IMR-90 (cell line): ENCODE measurements at regions not wholly inside any gene's neighbourhood (a gene's known extent, or its start where the extent isn't known, plus 50 kb on each side); places are given as distances from the start of the nearest gene placed in this dataset.

Source experiments
- ATAC-seq: fragments of 200-7000 bp; cut with Tn5 transposase; 2 replicates; pipeline ENCODE4 v1.9.1; 2020; ENCODE audit warnings: low read depth, mild to moderate bottlenecking, moderate library complexity
- BruUV-seq: library from RNA; stranded (reverse); fragments of 400-500 nt; replicated peaks from 2 replicates; lab custom pipeline; 2021; lab: Mats Ljungman, UMichigan
- CTCF ChIA-PET: fragments of 300-600 bp; formaldehyde crosslinking; extraction: SDS; loops from one replicate; lab custom pipeline; 2021; ENCODE audit warnings: antibody characterized with exemption; lab: Yijun Ruan, JAX
- POLR2A ChIA-PET: fragments of 300-600 bp; sonication (Branson Sonifier 250); formaldehyde crosslinking; loops from one replicate; lab custom pipeline; 2022; ENCODE audit warnings: antibody characterized with exemption; ENCODE audit not compliant: unreplicated experiment; lab: Charles Lee
- DNase-seq: peaks from one replicate; pipeline ENCODE4 v3.0.0; 2013
- H2AFZ ChIP-seq: replicated peaks from 2 replicates; pipeline ENCODE3; 2013; ENCODE audit warnings: low read length, mild to moderate bottlenecking; ENCODE audit not compliant: poor library complexity
- H2AK5ac ChIP-seq: 2 replicates; pipeline ENCODE4 v1.6.1; 2013; ENCODE audit warnings: low read depth, low read length, inconsistent platforms
- H2AK9ac ChIP-seq: replicated peaks from 2 replicates; pipeline ENCODE3; 2013; ENCODE audit warnings: mild to moderate bottlenecking, low read depth, low read length, moderate library complexity; ENCODE audit not compliant: poor library complexity
- H2BK120ac ChIP-seq: 2 replicates; pipeline ENCODE4 v1.6.1; 2013; ENCODE audit warnings: low read depth, low read length, inconsistent platforms
- H2BK15ac ChIP-seq: 3 replicates; pipeline ENCODE4 v1.6.1; 2013; ENCODE audit warnings: low read depth, low read length, inconsistent platforms
- H2BK20ac ChIP-seq: 2 replicates; pipeline ENCODE4 v1.6.1; 2013; ENCODE audit warnings: low read depth, mild to moderate bottlenecking, inconsistent platforms, low read length, moderate library complexity
- H2BK5ac ChIP-seq: 2 replicates; pipeline ENCODE4 v1.6.1; 2013; ENCODE audit warnings: mild to moderate bottlenecking, low read depth, low read length, inconsistent platforms; ENCODE audit not compliant: poor library complexity, severe bottlenecking
- H3K14ac ChIP-seq: replicated peaks from 2 replicates; pipeline ENCODE4 v1.6.1; 2013; ENCODE audit warnings: low read depth, low read length, inconsistent platforms
- H3K18ac ChIP-seq: 2 replicates; pipeline ENCODE4 v1.6.1; 2013; ENCODE audit warnings: low read depth, low read length, control low read depth
- H3K23ac ChIP-seq: 2 replicates; pipeline ENCODE4 v1.6.1; 2013; ENCODE audit warnings: low read depth, low read length, inconsistent platforms
- H3K27ac ChIP-seq: 2 replicates; pipeline ENCODE4 v1.5.1; 2013; ENCODE audit warnings: mild to moderate bottlenecking, control low read depth, low read length; ENCODE audit not compliant: insufficient read depth
- H3K27me3 ChIP-seq: 2 replicates; pipeline ENCODE4 v1.6.1; 2013; ENCODE audit warnings: low read length; ENCODE audit not compliant: control insufficient read depth, insufficient read depth
- H3K36me3 ChIP-seq: 2 replicates; pipeline ENCODE4 v1.6.1; 2013; ENCODE audit warnings: low read length, mixed read lengths; ENCODE audit not compliant: control insufficient read depth, insufficient read depth
- H3K4ac ChIP-seq: 2 replicates; pipeline ENCODE4 v1.6.1; 2013; ENCODE audit warnings: low read depth, low read length, inconsistent platforms
- H3K4me1 ChIP-seq: 2 replicates; pipeline ENCODE4 v1.6.1; 2013; ENCODE audit warnings: low read length, mixed read lengths; ENCODE audit not compliant: control insufficient read depth, insufficient read depth
- H3K4me2 ChIP-seq: 2 replicates; pipeline ENCODE4 v1.6.1; 2013; ENCODE audit warnings: low read depth, mild to moderate bottlenecking, control low read depth, low read length, moderate library complexity
- H3K4me3 ChIP-seq: 2 replicates; pipeline ENCODE4 v1.5.1; 2013; ENCODE audit warnings: low read depth, mild to moderate bottlenecking, control low read depth, low read length, moderate library complexity; ENCODE audit not compliant: insufficient read depth
- H3K56ac ChIP-seq: 2 replicates; pipeline ENCODE4 v1.6.1; 2013; ENCODE audit warnings: low read length, inconsistent platforms; ENCODE audit not compliant: insufficient read depth; ENCODE audit errors: extremely low read depth
- H3K79me1 ChIP-seq, 2 experiments: 2 replicates each; pipeline ENCODE4 v1.6.1; 2013; ENCODE audit warnings: low read length in 2 of 2, inconsistent platforms in 1 of 2, low read depth in 1 of 2
- H3K9ac ChIP-seq: 2 replicates; pipeline ENCODE4 v1.6.1; 2013; ENCODE audit warnings: low read depth, low read length, control low read depth
- H3K9me1 ChIP-seq: 2 replicates; pipeline ENCODE4 v1.6.1; 2013; ENCODE audit warnings: low read length, inconsistent platforms; ENCODE audit not compliant: insufficient read depth
- H3K9me3 ChIP-seq: 2 replicates; pipeline ENCODE4 v1.6.1; 2013; ENCODE audit warnings: low read length; ENCODE audit not compliant: control insufficient read depth, insufficient read depth
- H4K20me1 ChIP-seq: 2 replicates; pipeline ENCODE4 v1.6.1; 2013; ENCODE audit warnings: low read length, inconsistent platforms; ENCODE audit not compliant: insufficient read depth
- H4K5ac ChIP-seq: 2 replicates; pipeline ENCODE4 v1.6.1; 2013; ENCODE audit warnings: mild to moderate bottlenecking, low read depth, low read length, control low read depth
- H4K8ac ChIP-seq, 2 experiments: 2 replicates each; pipeline ENCODE4 v1.6.1; 2013; ENCODE audit warnings: low read depth in 2 of 2, low read length in 2 of 2, control low read depth in 1 of 2, inconsistent platforms in 1 of 2
- H4K91ac ChIP-seq: 2 replicates; pipeline ENCODE4 v1.6.1; 2013; ENCODE audit warnings: low read depth, low read length, inconsistent platforms; ENCODE audit not compliant: insufficient read depth
- BHLHE40 ChIP-seq: fragments of 150-350 bp; IDR thresholded peaks from 2 replicates; pipeline ENCODE4 v1.6.1; 2016; ENCODE audit warnings: mild to moderate bottlenecking, low read depth, low read length
- CEBPB ChIP-seq: IDR thresholded peaks from 2 replicates; pipeline ENCODE4 v1.6.1; 2012; ENCODE audit warnings: low read depth, low read length, improper control_type of control experiment
- FOS ChIP-seq: fragments of 150-350 bp; IDR thresholded peaks from 2 replicates; pipeline ENCODE4 v1.6.1; 2016; ENCODE audit warnings: low read depth, low read length
- MAZ ChIP-seq: IDR thresholded peaks from 2 replicates; pipeline ENCODE4 v1.6.1; 2012; ENCODE audit warnings: low read depth, mild to moderate bottlenecking, low read length, improper control_type of control experiment, moderate library complexity, borderline replicate concordance
- RAD21 ChIP-seq: IDR thresholded peaks from 2 replicates; pipeline ENCODE4 v1.6.1; 2012; ENCODE audit warnings: low read length, improper control_type of control experiment
- RCOR1 ChIP-seq: IDR thresholded peaks from 2 replicates; pipeline ENCODE4 v1.6.1; 2012; ENCODE audit warnings: mild to moderate bottlenecking, low read length, improper control_type of control experiment; ENCODE audit not compliant: insufficient replicate concordance
- SMC3 ChIP-seq: fragments of 150-350 bp; IDR thresholded peaks from 2 replicates; pipeline ENCODE4 v1.6.1; 2016; ENCODE audit warnings: low read depth, mild to moderate bottlenecking, antibody characterized with exemption, low read length, moderate library complexity
- WGBS, 2 experiments: methylation state at CpG; one replicate each; pipeline versions ENCODE4 v1.1.5 to v1.1.7; 2013; ENCODE audit warnings: missing lambda C conversion rate in 2 of 2; ENCODE audit not compliant: insufficient read length in 1 of 2; ENCODE audit errors: extremely low coverage in 2 of 2; 5-methylcytosine and 5-hydroxymethylcytosine counted together
- dilution Hi-C: fragments of 300-500 bp; cut with HindIII; formaldehyde crosslinking; loops from one replicate; pipeline ENCODE4 v1.14.3; 2018; ENCODE audit warnings: low sequenced_read_pairs; ENCODE audit not compliant: unreplicated experiment
- in situ Hi-C: fragments of 300-500 bp; cut with MboI; formaldehyde crosslinking; loops from 3 replicates; pipeline ENCODE4 v1.14.3; 2019; ENCODE audit warnings: low sequenced_read_pairs, inconsistent platforms, mixed read lengths
- intact Hi-C: fragments of 100-400 bp; cut with micrococcal nuclease; formaldehyde crosslinking; loops from 2 replicates; pipeline ENCODE4 v1.10.0; 2022
- TF ChIP-seq, protein P1 (sequence below): fragments of 150-350 bp; IDR thresholded peaks from 2 replicates; pipeline ENCODE4 v1.6.1; 2017; ENCODE audit warnings: mild to moderate bottlenecking, antibody characterized with exemption, low read length, low read depth
- TF ChIP-seq, protein P2 (sequence below): conservative IDR thresholded peaks from 2 replicates; pipeline ENCODE4 v1.5.1; 2012; ENCODE audit warnings: mild to moderate bottlenecking, low read depth, low read length, improper control_type of control experiment

DNA sequence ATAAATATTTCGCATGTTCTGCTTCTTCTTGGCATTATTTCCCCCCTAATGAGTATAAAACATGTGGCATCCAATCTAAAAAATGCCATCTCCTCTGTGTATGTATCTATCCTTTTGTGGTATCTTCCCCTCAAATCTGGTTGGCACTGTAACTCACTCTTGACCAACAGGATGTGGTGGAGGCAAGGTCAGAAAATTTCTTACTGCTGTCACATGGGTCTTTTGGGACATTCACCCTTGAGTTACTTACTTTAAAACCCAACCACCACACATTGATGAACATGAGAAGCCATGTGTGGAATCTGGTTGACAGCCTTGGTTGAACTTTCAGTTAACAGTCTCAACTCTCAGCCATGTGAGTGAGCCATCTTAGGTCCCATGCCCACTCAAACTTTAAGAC is 516.9 kb downstream of the SLC16A7 start:
- no TSS peak for BruUV-seq
- no peak overlapping the region for H3K9ac ChIP-seq
- no peak overlapping the region for H2BK15ac ChIP-seq
- no peak overlapping the region for H2AK9ac ChIP-seq
- H2BK120ac ChIP-seq = no peak overlapping the region
- H4K91ac ChIP-seq = no peak overlapping the region
- TF ChIP-seq, protein P1, sequence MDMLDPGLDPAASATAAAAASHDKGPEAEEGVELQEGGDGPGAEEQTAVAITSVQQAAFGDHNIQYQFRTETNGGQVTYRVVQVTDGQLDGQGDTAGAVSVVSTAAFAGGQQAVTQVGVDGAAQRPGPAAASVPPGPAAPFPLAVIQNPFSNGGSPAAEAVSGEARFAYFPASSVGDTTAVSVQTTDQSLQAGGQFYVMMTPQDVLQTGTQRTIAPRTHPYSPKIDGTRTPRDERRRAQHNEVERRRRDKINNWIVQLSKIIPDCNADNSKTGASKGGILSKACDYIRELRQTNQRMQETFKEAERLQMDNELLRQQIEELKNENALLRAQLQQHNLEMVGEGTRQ = no peak
- TF ChIP-seq BHLHE40 = no peak
- no peak for TF ChIP-seq CEBPB
- no peak for TF ChIP-seq SMC3
- TF ChIP-seq FOS = no peak
- no peak for TF ChIP-seq RCOR1
- no peak for TF ChIP-seq MAZ
- no peak for TF ChIP-seq RAD21
- TF ChIP-seq, protein P2, sequence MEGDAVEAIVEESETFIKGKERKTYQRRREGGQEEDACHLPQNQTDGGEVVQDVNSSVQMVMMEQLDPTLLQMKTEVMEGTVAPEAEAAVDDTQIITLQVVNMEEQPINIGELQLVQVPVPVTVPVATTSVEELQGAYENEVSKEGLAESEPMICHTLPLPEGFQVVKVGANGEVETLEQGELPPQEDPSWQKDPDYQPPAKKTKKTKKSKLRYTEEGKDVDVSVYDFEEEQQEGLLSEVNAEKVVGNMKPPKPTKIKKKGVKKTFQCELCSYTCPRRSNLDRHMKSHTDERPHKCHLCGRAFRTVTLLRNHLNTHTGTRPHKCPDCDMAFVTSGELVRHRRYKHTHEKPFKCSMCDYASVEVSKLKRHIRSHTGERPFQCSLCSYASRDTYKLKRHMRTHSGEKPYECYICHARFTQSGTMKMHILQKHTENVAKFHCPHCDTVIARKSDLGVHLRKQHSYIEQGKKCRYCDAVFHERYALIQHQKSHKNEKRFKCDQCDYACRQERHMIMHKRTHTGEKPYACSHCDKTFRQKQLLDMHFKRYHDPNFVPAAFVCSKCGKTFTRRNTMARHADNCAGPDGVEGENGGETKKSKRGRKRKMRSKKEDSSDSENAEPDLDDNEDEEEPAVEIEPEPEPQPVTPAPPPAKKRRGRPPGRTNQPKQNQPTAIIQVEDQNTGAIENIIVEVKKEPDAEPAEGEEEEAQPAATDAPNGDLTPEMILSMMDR = no peak
- H3K9me3 ChIP-seq = peaks cover 4% of the 10 kb centered on the region; the same call in 1 of the 2 replicates
- no peaks in the 10 kb centered on the region for H3K79me1 ChIP-seq
- H3K56ac ChIP-seq = no peak overlapping the region
- no peak overlapping the region for H3K4me2 ChIP-seq
- ATAC-seq (no peak), DNase-seq (no peak)
- H2AK5ac ChIP-seq = no peak overlapping the region
- no peak overlapping the region for H2AFZ ChIP-seq
- no peak overlapping the region for H3K4ac ChIP-seq
- no peaks in the 10 kb centered on the region for H3K27me3 ChIP-seq
- H4K20me1 ChIP-seq = no peaks in the 10 kb centered on the region
- ChIA-PET POLR2A (no interaction called here), CTCF (no interaction called here)
- in situ Hi-C loops (loop anchor here (25.0 kb wide), 1 partner anchor 375 kb away; no protein-coding TSS in a partner anchor), intact Hi-C loops (no loop called here), dilution Hi-C loops (no loop called here)
- no peak overlapping the region for H2BK20ac ChIP-seq
- no peak overlapping the region for H3K27ac ChIP-seq
- H4K5ac ChIP-seq = no peak overlapping the region
- no peaks in the 10 kb centered on the region for H3K36me3 ChIP-seq
- H3K4me1 ChIP-seq = no peaks in the 10 kb centered on the region
- no CpG with 5 or more reads among the region's 1 CpG for WGBS, 2 experiments
- H3K14ac ChIP-seq = no peak overlapping the region
- no peaks in the 10 kb centered on the region for H3K9me1 ChIP-seq
- H2BK5ac ChIP-seq = no peak overlapping the region
- no peak overlapping the region for H3K18ac ChIP-seq
- no peak overlapping the region for H4K8ac ChIP-seq
- H3K23ac ChIP-seq = no peak overlapping the region
- no peak overlapping the region for H3K4me3 ChIP-seq
